ENCODE measurements at regions not wholly inside any gene's neighbourhood (a gene's known extent, or its start where the extent isn't known, plus 50 kb on each side); places are given as distances from the start of the nearest gene placed in this dataset.
"Not testable (repeated sequence)": the region's sequence is repeated elsewhere in the genome, so short reads cannot be mapped to it uniquely, and the experiment has no call there.

DNA sequence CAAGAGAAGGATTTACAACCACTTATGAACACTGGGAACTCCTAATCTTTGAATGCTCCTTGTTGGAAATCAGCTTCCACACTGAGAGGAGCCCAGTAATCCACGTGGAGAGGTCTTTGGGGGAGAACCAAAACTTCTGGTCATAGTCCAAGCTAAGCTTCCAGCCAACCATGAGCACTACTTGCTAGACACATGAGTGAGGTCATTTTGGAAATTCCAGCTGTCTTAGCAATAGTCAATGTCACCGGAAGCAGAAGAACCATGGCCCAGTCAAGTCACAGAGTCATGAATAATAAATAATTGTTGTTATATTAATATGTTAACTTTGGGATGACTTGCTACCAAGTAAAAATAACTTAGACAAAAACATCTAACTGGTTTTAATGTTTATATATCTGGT lies 324.9 kb upstream of the SGCG start:
- no peaks in the 10 kb centered on the region for H3K27me3 Mint-ChIP-seq
- no peaks in the 10 kb centered on the region for H3K36me3 Mint-ChIP-seq
- no peak for ATAC-seq
- no peak overlapping the region for H3K4me3 Mint-ChIP-seq
- H3K9me3 Mint-ChIP-seq: no peaks in the 10 kb centered on the region
- no peak overlapping the region for H3K27ac Mint-ChIP-seq
- no peaks in the 10 kb centered on the region for H3K4me1 Mint-ChIP-seq

GRCh38 chr13:22858980-22859379 lies 321.8 kb upstream of the SGCG start:
- not testable (repeated sequence) for H3K36me3 Mint-ChIP-seq, H3K27ac Mint-ChIP-seq, H3K4me1 Mint-ChIP-seq, H3K9me3 Mint-ChIP-seq, ATAC-seq, H3K27me3 Mint-ChIP-seq, H3K4me3 Mint-ChIP-seq

- H3K27ac Mint-ChIP-seq, ATAC-seq, H3K9me3 Mint-ChIP-seq, H3K4me1 Mint-ChIP-seq, H3K27me3 Mint-ChIP-seq, H3K36me3 Mint-ChIP-seq, H3K4me3 Mint-ChIP-seq: not testable (repeated sequence)
Measured at GRCh38 chr13:22859411-22859810, 321.4 kb upstream of the SGCG start.

GRCh38 chr13:22861958-22862466 lies 318.8 kb upstream of the SGCG start:
- no peaks in the 10 kb centered on the region for H3K9me3 Mint-ChIP-seq
- ATAC-seq: no peak
- H3K36me3 Mint-ChIP-seq: no peaks in the 10 kb centered on the region
- no peak overlapping the region for H3K27ac Mint-ChIP-seq
- H3K4me3 Mint-ChIP-seq: no peak overlapping the region
- no peaks in the 10 kb centered on the region for H3K4me1 Mint-ChIP-seq
- H3K27me3 Mint-ChIP-seq: no peaks in the 10 kb centered on the region

DNA sequence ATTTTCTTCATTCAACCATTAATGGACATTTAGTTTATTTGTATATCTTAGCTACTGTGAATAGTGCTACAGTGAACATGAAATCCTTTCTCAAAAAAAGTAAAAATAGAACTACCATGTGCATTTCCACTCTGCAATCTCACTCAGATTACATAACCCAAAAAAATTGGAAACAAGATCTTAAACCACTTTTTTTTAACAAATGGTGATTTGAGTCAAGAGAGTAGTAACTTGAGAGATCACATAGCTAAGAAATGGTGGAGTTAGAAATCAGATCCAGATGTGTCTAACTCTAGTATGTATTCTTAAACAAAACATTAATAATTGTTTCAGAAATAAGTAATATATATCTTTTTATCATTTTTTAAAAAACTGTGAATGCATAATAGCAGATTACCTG lies 318.3 kb upstream of the SGCG start:
- Mint-ChIP-seq H3K4me3 (no peak overlapping the region), H3K36me3 (no peaks in the 10 kb centered on the region), H3K27ac (no peak overlapping the region), H3K9me3 (no peaks in the 10 kb centered on the region), H3K4me1 (no peaks in the 10 kb centered on the region), H3K27me3 (no peaks in the 10 kb centered on the region)
- ATAC-seq: no peak

DNA sequence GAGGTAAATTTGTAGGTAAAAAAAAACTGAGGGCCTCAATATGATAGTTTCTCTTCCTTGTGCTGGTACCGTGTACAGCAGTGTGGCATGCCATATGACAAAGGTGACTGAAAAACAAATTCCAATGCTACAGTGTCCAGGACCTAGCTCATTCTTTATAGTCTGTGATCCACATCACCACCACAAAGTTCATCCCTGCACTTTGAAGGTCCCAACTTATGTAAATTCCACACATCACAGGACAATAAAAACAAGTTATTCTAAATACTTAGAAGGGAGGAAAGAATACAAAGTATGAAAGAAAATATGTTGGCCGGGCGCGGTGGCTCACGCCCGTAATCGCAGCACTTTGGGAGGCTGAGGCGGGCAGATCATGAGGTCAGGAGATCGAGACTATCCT lies 314.6 kb upstream of the SGCG start:
- Mint-ChIP-seq H3K27me3 (no peaks in the 10 kb centered on the region), H3K9me3 (no peaks in the 10 kb centered on the region), H3K27ac (no peak overlapping the region), H3K4me3 (no peak overlapping the region), H3K4me1 (no peaks in the 10 kb centered on the region), H3K36me3 (no peaks in the 10 kb centered on the region)
- no peak for ATAC-seq

DNA sequence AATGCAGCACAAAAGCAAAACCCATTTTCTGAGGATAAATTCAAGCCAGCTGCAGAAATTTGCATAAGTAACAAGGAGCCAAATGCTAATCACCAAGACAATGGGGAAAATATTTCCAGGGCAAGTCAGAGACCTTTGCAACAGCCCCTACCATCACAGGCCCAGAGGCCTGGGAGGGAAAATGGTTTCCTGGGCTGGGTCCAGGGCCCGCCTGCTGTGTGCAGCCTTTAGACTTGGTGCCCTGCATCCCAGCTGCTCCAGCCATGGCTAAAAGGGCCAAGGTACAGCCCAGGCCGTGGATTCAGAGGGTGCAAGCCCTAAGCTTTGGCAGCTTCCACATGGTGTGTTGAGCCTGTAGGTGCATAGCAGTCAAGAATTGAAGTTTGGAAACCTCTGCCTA lies 309.5 kb upstream of the SGCG start:
- no peaks in the 10 kb centered on the region for H3K36me3 Mint-ChIP-seq
- no peak overlapping the region for H3K4me3 Mint-ChIP-seq
- no peak for ATAC-seq
- no peaks in the 10 kb centered on the region for H3K27me3 Mint-ChIP-seq
- H3K27ac Mint-ChIP-seq: no peak overlapping the region
- no peaks in the 10 kb centered on the region for H3K4me1 Mint-ChIP-seq
- H3K9me3 Mint-ChIP-seq: peaks cover 4% of the 10 kb centered on the region

- Mint-ChIP-seq H3K4me1 (no peaks in the 10 kb centered on the region), H3K4me3 (no peak overlapping the region), H3K9me3 (peaks cover 4% of the 10 kb centered on the region), H3K27me3 (no peaks in the 10 kb centered on the region), H3K27ac (no peak overlapping the region), H3K36me3 (no peaks in the 10 kb centered on the region)
- ATAC-seq: no peak
Measured at GRCh38 chr13:22874839-22875238, 305.9 kb upstream of the SGCG start.

- no peak overlapping the region for H3K27ac Mint-ChIP-seq
- peaks cover 4% of the 10 kb centered on the region for H3K9me3 Mint-ChIP-seq
- no peak overlapping the region for H3K4me3 Mint-ChIP-seq
- H3K4me1 Mint-ChIP-seq: no peaks in the 10 kb centered on the region
- no peak for ATAC-seq
- no peaks in the 10 kb centered on the region for H3K27me3 Mint-ChIP-seq
- H3K36me3 Mint-ChIP-seq: no peaks in the 10 kb centered on the region
Measured at GRCh38 chr13:22877421-22877820, 303.4 kb upstream of the SGCG start.

DNA sequence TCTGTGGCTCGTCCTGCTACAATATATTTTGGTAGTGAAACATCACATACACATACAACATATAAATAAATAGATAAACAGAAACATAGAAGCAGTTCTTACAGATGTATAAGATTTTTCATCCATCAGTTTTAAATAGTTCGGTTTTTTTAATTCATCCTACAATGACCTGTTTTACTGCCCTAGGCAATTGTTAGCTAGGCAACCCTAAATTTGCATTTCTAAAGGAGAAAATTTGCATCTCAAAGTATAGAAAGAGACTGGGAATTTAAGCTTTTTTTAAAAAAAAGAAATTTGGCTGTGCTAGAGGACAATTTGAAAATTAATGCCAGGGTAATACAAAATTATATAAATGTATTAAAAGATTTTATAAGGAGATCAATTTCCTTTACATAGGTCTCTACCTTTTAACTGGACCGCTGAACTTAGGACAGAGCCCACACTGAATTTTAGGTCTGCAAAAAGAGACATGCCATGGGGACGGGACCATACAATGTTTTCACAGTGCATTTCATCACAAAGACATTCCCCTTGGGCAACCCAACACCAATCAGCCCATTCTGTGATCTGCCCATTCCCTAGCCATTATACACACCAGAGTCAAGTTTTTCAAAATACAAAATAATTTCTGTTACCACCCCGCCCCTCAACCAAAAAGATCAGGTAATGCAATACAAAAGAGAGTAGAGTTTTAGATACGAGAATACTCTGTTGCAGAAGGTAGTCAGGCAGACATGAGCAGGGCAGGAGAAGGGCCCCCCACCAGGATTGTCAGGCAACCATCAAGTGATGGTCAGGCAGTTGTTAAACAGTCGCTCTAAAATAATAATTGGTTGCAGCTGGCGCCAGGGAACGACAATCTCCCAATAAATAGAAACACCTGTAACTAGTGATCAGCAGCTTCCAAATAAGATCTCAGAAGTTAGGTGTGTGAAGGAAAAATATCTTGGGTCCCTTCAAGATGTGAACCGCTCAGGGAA lies 299.7 kb upstream of the SGCG start:
- no peak for ATAC-seq
- Mint-ChIP-seq H3K4me3 (no peak overlapping the region), H3K27ac (no peak overlapping the region), H3K9me3 (no peaks in the 10 kb centered on the region), H3K36me3 (no peaks in the 10 kb centered on the region), H3K4me1 (peaks cover 6% of the 10 kb centered on the region), H3K27me3 (no peaks in the 10 kb centered on the region)

DNA sequence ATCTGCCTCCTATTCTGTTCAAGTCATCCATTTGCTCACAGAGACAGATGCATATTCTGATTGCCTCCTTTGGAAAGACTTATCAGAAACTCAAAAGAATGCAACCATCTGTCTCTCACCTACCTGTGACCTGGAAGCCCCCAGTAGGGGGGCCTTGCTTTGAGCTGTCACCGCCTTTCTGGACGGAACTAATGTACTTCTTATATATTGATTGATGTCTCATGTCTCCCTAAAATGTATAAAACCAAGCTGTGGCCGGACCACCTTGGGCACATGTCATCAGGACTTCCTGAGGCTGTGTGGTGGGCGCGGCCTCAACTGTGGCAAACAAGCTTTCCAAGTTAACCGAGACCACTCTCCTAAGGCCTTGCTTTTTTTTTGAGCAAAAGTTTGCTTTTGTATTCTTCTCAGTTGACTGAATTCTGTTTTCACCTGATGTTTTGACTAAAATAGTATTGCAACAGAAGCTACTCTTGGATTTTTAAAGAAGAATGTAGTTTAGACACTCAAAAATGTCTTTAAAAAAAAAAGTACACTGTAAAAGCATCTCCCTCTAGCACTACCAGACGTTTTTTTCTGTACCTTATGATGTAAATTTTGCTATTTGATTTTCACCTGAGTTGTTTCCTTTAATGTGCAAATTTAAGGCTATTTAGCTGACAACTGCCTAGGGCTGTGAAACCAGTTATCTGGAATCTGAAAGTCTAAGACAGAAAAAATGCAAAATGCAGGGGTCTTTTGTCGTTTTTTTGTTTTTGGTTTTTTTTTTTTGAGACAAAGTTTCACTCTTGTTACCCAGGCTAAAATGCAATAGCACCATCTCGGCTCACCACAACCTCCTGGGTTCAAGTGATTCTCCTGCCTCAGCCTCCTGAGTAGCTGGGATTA lies 298.8 kb upstream of the SGCG start:
- not testable (repeated sequence) for H3K36me3 Mint-ChIP-seq, H3K27me3 Mint-ChIP-seq, H3K27ac Mint-ChIP-seq, H3K9me3 Mint-ChIP-seq, H3K4me1 Mint-ChIP-seq, H3K4me3 Mint-ChIP-seq, ATAC-seq

DNA sequence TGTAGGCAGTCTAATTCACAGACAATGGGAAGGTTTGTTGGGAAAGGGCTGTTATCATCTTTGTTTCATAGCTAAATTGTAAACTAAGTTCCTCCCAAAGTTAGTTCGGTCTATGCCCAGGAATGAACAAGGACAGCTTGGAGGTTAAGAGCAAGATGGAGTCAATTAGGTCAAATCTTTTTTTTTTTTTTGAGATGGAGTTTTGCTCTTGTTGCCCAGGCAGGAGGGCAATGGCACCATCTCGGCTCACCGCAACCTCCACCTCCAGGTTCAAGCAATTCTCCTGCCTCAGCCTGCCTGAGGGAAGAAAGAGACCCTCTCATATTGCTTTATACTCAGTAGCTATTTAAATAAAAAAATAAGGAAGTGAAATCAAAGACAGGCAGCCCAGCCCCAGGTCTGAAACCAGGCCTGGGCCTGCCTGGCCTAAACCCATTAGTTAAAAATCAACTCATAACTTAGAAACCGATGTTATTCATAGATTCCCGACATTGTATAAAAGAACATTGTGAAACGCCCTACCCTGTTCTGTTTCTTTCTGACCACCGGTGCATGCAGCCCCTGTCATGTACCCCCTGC lies 297.4 kb upstream of the SGCG start:
- Mint-ChIP-seq H3K4me3 (no peak overlapping the region), H3K9me3 (no peaks in the 10 kb centered on the region), H3K4me1 (peaks cover 6% of the 10 kb centered on the region), H3K36me3 (no peaks in the 10 kb centered on the region), H3K27me3 (no peaks in the 10 kb centered on the region), H3K27ac (no peak overlapping the region)
- no peak for ATAC-seq

DNA sequence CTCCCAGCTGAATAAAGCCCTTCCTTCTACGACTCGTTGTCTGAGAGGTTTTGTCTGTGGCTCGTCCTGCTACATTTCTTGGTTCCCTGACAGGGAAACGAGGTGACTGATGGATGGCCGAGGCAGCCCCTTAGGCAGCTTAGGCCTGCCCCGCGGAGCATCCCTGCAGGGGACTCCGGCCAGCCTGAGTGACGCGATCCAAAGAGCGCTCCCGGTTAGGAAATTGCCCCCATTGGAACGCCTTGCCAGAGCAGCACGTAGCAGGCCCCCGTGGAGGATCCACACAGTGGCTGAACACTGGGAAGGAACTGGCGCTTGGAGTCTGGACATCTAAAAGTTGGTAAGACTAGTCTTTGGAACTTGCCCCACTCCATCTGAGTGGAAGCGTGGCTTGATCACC lies 296.8 kb upstream of the SGCG start:
- no peaks in the 10 kb centered on the region for H3K9me3 Mint-ChIP-seq
- H3K36me3 Mint-ChIP-seq: no peaks in the 10 kb centered on the region
- H3K27ac Mint-ChIP-seq: no peak overlapping the region
- peaks cover 6% of the 10 kb centered on the region for H3K4me1 Mint-ChIP-seq
- H3K27me3 Mint-ChIP-seq: no peaks in the 10 kb centered on the region
- H3K4me3 Mint-ChIP-seq: no peak overlapping the region
- no peak for ATAC-seq

- not testable (repeated sequence) for H3K4me1 Mint-ChIP-seq, H3K9me3 Mint-ChIP-seq, H3K27ac Mint-ChIP-seq, ATAC-seq, H3K27me3 Mint-ChIP-seq, H3K36me3 Mint-ChIP-seq, H3K4me3 Mint-ChIP-seq
Measured at GRCh38 chr13:22886061-22886460, 294.7 kb upstream of the SGCG start.

- not testable (repeated sequence) for H3K27ac Mint-ChIP-seq, H3K9me3 Mint-ChIP-seq, H3K27me3 Mint-ChIP-seq, H3K4me1 Mint-ChIP-seq, H3K4me3 Mint-ChIP-seq, ATAC-seq, H3K36me3 Mint-ChIP-seq
Measured at GRCh38 chr13:22889376-22889775, 291.4 kb upstream of the SGCG start.
